ENCODE measurements at regions not wholly inside any gene's neighbourhood (a gene's known extent, or its start where the extent isn't known, plus 50 kb on each side); places are given as distances from the start of the nearest gene placed in this dataset.

GRCh38 chr17:54760836-54761235, 139.8 kb upstream of the TOM1L1 start:
- no peak overlapping the region for H3K27ac ChIP-seq (ENCODE audit: low read depth in 1 of 3, low read length in 2 of 3)
- no peak for FAIRE-seq

GRCh38 chr17:54770836-54771235, 129.8 kb upstream of the TOM1L1 start:
- DNase-seq (no peak), FAIRE-seq (no peak)
- Histone ChIP-seq H3K9me3 (ENCODE audit: control insufficient read depth in 2 of 2, insufficient read depth in 1 of 2, low read depth in 1 of 2, low read length in 1 of 2) (no peaks in the 10 kb centered on the region), H3K27ac (ENCODE audit: low read depth in 1 of 3, low read length in 2 of 3) (no peak overlapping the region), H3K27me3 (ENCODE audit: control insufficient read depth in 3 of 3, insufficient read depth in 3 of 3, low read length in 3 of 3) (no peaks in the 10 kb centered on the region), H3K4me1 (ENCODE audit: control insufficient read depth in 3 of 3, insufficient read depth in 2 of 3, low read depth in 1 of 3, low read length in 2 of 3) (no peaks in the 10 kb centered on the region), H3K36me3 (ENCODE audit: control insufficient read depth in 3 of 3, insufficient read depth in 2 of 3, low read depth in 1 of 3, low read length in 3 of 3) (no peaks in the 10 kb centered on the region), H3K4me3 (ENCODE audit: low read depth in 1 of 3, low read length in 3 of 3) (no peak overlapping the region)
- WGBS, 3 donors: 42 to 55% (median 45%) methylated on average over 2 of the region's 2 CpGs

More at GRCh38 chr17:54760836-54761235, 139.8 kb upstream of the TOM1L1 start:
- DNase-seq: no peak
- 52 to 60% (median 53%) methylated on average over 3 of the region's 3 CpGs for WGBS, 3 donors
- Histone ChIP-seq H3K9me3 (ENCODE audit: control insufficient read depth in 2 of 2, insufficient read depth in 1 of 2, low read depth in 1 of 2, low read length in 1 of 2) (no peaks in the 10 kb centered on the region), H3K4me1 (ENCODE audit: control insufficient read depth in 3 of 3, insufficient read depth in 2 of 3, low read depth in 1 of 3, low read length in 2 of 3) (no peaks in the 10 kb centered on the region), H3K4me3 (ENCODE audit: low read depth in 1 of 3, low read length in 3 of 3) (no peak overlapping the region), H3K36me3 (ENCODE audit: control insufficient read depth in 3 of 3, insufficient read depth in 2 of 3, low read depth in 1 of 3, low read length in 3 of 3) (no peaks in the 10 kb centered on the region), H3K27me3 (ENCODE audit: control insufficient read depth in 3 of 3, insufficient read depth in 3 of 3, low read length in 3 of 3) (no peaks in the 10 kb centered on the region)

- Histone ChIP-seq H3K36me3 (ENCODE audit: control insufficient read depth in 3 of 3, insufficient read depth in 2 of 3, low read depth in 1 of 3, low read length in 3 of 3) (no peaks in the 10 kb centered on the region), H3K4me3 (ENCODE audit: low read depth in 1 of 3, low read length in 3 of 3) (no peak overlapping the region), H3K27me3 (ENCODE audit: control insufficient read depth in 3 of 3, insufficient read depth in 3 of 3, low read length in 3 of 3) (no peaks in the 10 kb centered on the region), H3K27ac (ENCODE audit: low read depth in 1 of 3, low read length in 2 of 3) (no peak overlapping the region), H3K9me3 (ENCODE audit: control insufficient read depth in 2 of 2, insufficient read depth in 1 of 2, low read depth in 1 of 2, low read length in 1 of 2) (no peaks in the 10 kb centered on the region), H3K4me1 (ENCODE audit: control insufficient read depth in 3 of 3, insufficient read depth in 2 of 3, low read depth in 1 of 3, low read length in 2 of 3) (no peaks in the 10 kb centered on the region)
- DNase-seq (no peak), FAIRE-seq (no peak)
- 9 to 25% (median 24%) methylated on average over 1 of the region's 1 CpG for WGBS, 3 donors
These were observed 129.2 kb upstream of the TOM1L1 start for GRCh38 chr17:54771409-54771915.

- no peaks in the 10 kb centered on the region for H3K27me3 ChIP-seq (ENCODE audit: control insufficient read depth in 3 of 3, insufficient read depth in 3 of 3, low read length in 3 of 3)
- FAIRE-seq (no peak), DNase-seq (no peak)
- no peaks in the 10 kb centered on the region for H3K4me1 ChIP-seq (ENCODE audit: control insufficient read depth in 3 of 3, insufficient read depth in 2 of 3, low read depth in 1 of 3, low read length in 2 of 3)
- H3K4me3 ChIP-seq (ENCODE audit: low read depth in 1 of 3, low read length in 3 of 3): no peak overlapping the region
- H3K36me3 ChIP-seq (ENCODE audit: control insufficient read depth in 3 of 3, insufficient read depth in 2 of 3, low read depth in 1 of 3, low read length in 3 of 3): no peaks in the 10 kb centered on the region
- WGBS, 3 donors: 62 to 84% (median 77%) methylated on average over 2 of the region's 2 CpGs
- H3K9me3 ChIP-seq (ENCODE audit: control insufficient read depth in 2 of 2, insufficient read depth in 1 of 2, low read depth in 1 of 2, low read length in 1 of 2): no peaks in the 10 kb centered on the region
- no peak overlapping the region for H3K27ac ChIP-seq (ENCODE audit: low read depth in 1 of 3, low read length in 2 of 3)
These were observed 120.4 kb upstream of the TOM1L1 start for GRCh38 chr17:54780238-54780637.

- no peak overlapping the region for H3K27ac ChIP-seq (ENCODE audit: low read depth in 1 of 3, low read length in 2 of 3)
- WGBS, 3 donors: 48 to 76% (median 56%) methylated on average over 3 of the region's 3 CpGs
- no peaks in the 10 kb centered on the region for H3K9me3 ChIP-seq (ENCODE audit: control insufficient read depth in 2 of 2, insufficient read depth in 1 of 2, low read depth in 1 of 2, low read length in 1 of 2)
- no peaks in the 10 kb centered on the region for H3K27me3 ChIP-seq (ENCODE audit: control insufficient read depth in 3 of 3, insufficient read depth in 3 of 3, low read length in 3 of 3)
- no peaks in the 10 kb centered on the region for H3K36me3 ChIP-seq (ENCODE audit: control insufficient read depth in 3 of 3, insufficient read depth in 2 of 3, low read depth in 1 of 3, low read length in 3 of 3)
- H3K4me3 ChIP-seq (ENCODE audit: low read depth in 1 of 3, low read length in 3 of 3): no peak overlapping the region
- H3K4me1 ChIP-seq (ENCODE audit: control insufficient read depth in 3 of 3, insufficient read depth in 2 of 3, low read depth in 1 of 3, low read length in 2 of 3): no peaks in the 10 kb centered on the region
- no peak for FAIRE-seq
- no peak for DNase-seq
These were observed 119.3 kb upstream of the TOM1L1 start for GRCh38 chr17:54781389-54781788.

- no peak for FAIRE-seq
- DNase-seq: no peak
- Histone ChIP-seq H3K4me3 (ENCODE audit: low read depth in 1 of 3, low read length in 3 of 3) (no peak overlapping the region), H3K27ac (ENCODE audit: low read depth in 1 of 3, low read length in 2 of 3) (no peak overlapping the region), H3K36me3 (ENCODE audit: control insufficient read depth in 3 of 3, insufficient read depth in 2 of 3, low read depth in 1 of 3, low read length in 3 of 3) (no peaks in the 10 kb centered on the region), H3K4me1 (ENCODE audit: control insufficient read depth in 3 of 3, insufficient read depth in 2 of 3, low read depth in 1 of 3, low read length in 2 of 3) (no peaks in the 10 kb centered on the region), H3K27me3 (ENCODE audit: control insufficient read depth in 3 of 3, insufficient read depth in 3 of 3, low read length in 3 of 3) (no peaks in the 10 kb centered on the region), H3K9me3 (ENCODE audit: control insufficient read depth in 2 of 2, insufficient read depth in 1 of 2, low read depth in 1 of 2, low read length in 1 of 2) (no peaks in the 10 kb centered on the region)
- WGBS, 3 donors: 54 to 56% (median 55%) methylated on average over 3 of the region's 3 CpGs
These were observed 116.3 kb upstream of the TOM1L1 start for GRCh38 chr17:54784305-54784704.

GRCh38 chr17:54785643-54786268, 114.9 kb upstream of the TOM1L1 start:
- Histone ChIP-seq H3K36me3 (ENCODE audit: control insufficient read depth in 3 of 3, insufficient read depth in 2 of 3, low read depth in 1 of 3, low read length in 3 of 3) (no peaks in the 10 kb centered on the region), H3K27ac (ENCODE audit: low read depth in 1 of 3, low read length in 2 of 3) (no peak overlapping the region), H3K4me1 (ENCODE audit: control insufficient read depth in 3 of 3, insufficient read depth in 2 of 3, low read depth in 1 of 3, low read length in 2 of 3) (no peaks in the 10 kb centered on the region), H3K27me3 (ENCODE audit: control insufficient read depth in 3 of 3, insufficient read depth in 3 of 3, low read length in 3 of 3) (no peaks in the 10 kb centered on the region), H3K9me3 (ENCODE audit: control insufficient read depth in 2 of 2, insufficient read depth in 1 of 2, low read depth in 1 of 2, low read length in 1 of 2) (no peaks in the 10 kb centered on the region), H3K4me3 (ENCODE audit: low read depth in 1 of 3, low read length in 3 of 3) (no peak overlapping the region)
- 80 to 90% (median 82%) methylated on average over 8 of the region's 8 CpGs for WGBS, 3 donors
- DNase-seq (no peak), FAIRE-seq (no peak)

- FAIRE-seq (no peak), DNase-seq (no peak)
- WGBS, 3 donors: 60 to 72% (median 69%) methylated on average over 10 of the region's 10 CpGs
- H3K9me3 ChIP-seq (ENCODE audit: control insufficient read depth in 2 of 2, insufficient read depth in 1 of 2, low read depth in 1 of 2, low read length in 1 of 2): peaks cover 0 to 2% of the 10 kb centered on the region in 2 donors
- no peaks in the 10 kb centered on the region for H3K4me1 ChIP-seq (ENCODE audit: control insufficient read depth in 3 of 3, insufficient read depth in 2 of 3, low read depth in 1 of 3, low read length in 2 of 3)
- H3K36me3 ChIP-seq (ENCODE audit: control insufficient read depth in 3 of 3, insufficient read depth in 2 of 3, low read depth in 1 of 3, low read length in 3 of 3): no peaks in the 10 kb centered on the region
- no peak overlapping the region for H3K27ac ChIP-seq (ENCODE audit: low read depth in 1 of 3, low read length in 2 of 3)
- no peaks in the 10 kb centered on the region for H3K27me3 ChIP-seq (ENCODE audit: control insufficient read depth in 3 of 3, insufficient read depth in 3 of 3, low read length in 3 of 3)
- H3K4me3 ChIP-seq (ENCODE audit: low read depth in 1 of 3, low read length in 3 of 3): no peak overlapping the region
These were observed 111.4 kb upstream of the TOM1L1 start for GRCh38 chr17:54789101-54789880.

All from small intestine (tissue), 7 donors.